ENCODE measurements at regions not wholly inside any gene's neighbourhood (a gene's known extent, or its start where the extent isn't known, plus 50 kb on each side); places are given as distances from the start of the nearest gene placed in this dataset.

- H3K27ac ChIP-seq (replicated peaks), result no peak overlapping the region
- no peaks in the 10 kb centered on the region for H3K27me3 ChIP-seq (ENCODE audit: insufficient read depth, poor library complexity, severe bottlenecking)
- no peak overlapping the region for H3K4me3 ChIP-seq (replicated peaks; ENCODE audit: insufficient read depth, low read length)
- DNase-seq (ENCODE audit: low read depth in 1 of 2, low spot score in 1 of 2), result no peak
- TF ChIP-seq SPI1 (IDR thresholded peaks at IDR 0.05; ENCODE audit: borderline replicate concordance, low read depth) (no peak), GABPA (IDR thresholded peaks at IDR 0.05; ENCODE audit: low read depth) (no peak), REST (IDR thresholded peaks at IDR 0.05; ENCODE audit: insufficient replicate concordance, low read depth) (no peak), POLR2AphosphoS5 (IDR thresholded peaks at IDR 0.05; ENCODE audit: low read depth) (no peak), CTCF (IDR thresholded peaks at IDR 0.05; ENCODE audit: insufficient read depth, low read length) (no peak)
Observed at GRCh38 chr3:59596741-59597140, 546.9 kb upstream of the CFAP20DC start.

GRCh38 chr3:59595830-59596229, 546.0 kb upstream of the CFAP20DC start:
- Histone ChIP-seq H3K27ac (replicated peaks) (no peak overlapping the region), H3K4me3 (replicated peaks; ENCODE audit: insufficient read depth, low read length) (no peak overlapping the region), H3K27me3 (ENCODE audit: insufficient read depth, poor library complexity, severe bottlenecking) (no peaks in the 10 kb centered on the region)
- no peak for DNase-seq (ENCODE audit: low read depth in 1 of 2, low spot score in 1 of 2)
- no peak for TF ChIP-seq GABPA (IDR thresholded peaks at IDR 0.05; ENCODE audit: low read depth)
- no peak for TF ChIP-seq CTCF (IDR thresholded peaks at IDR 0.05; ENCODE audit: insufficient read depth, low read length)
- TF ChIP-seq POLR2AphosphoS5 (IDR thresholded peaks at IDR 0.05; ENCODE audit: low read depth), result no peak
- no peak for TF ChIP-seq SPI1 (IDR thresholded peaks at IDR 0.05; ENCODE audit: borderline replicate concordance, low read depth)
- TF ChIP-seq REST (IDR thresholded peaks at IDR 0.05; ENCODE audit: insufficient replicate concordance, low read depth), result no peak

GRCh38 chr3:59593380-59593779, 543.6 kb upstream of the CFAP20DC start:
- Histone ChIP-seq H3K27ac (replicated peaks) (no peak overlapping the region), H3K4me3 (replicated peaks; ENCODE audit: insufficient read depth, low read length) (no peak overlapping the region), H3K27me3 (ENCODE audit: insufficient read depth, poor library complexity, severe bottlenecking) (no peaks in the 10 kb centered on the region)
- no peak for DNase-seq (ENCODE audit: low read depth in 1 of 2, low spot score in 1 of 2)
- no peak for TF ChIP-seq SPI1 (IDR thresholded peaks at IDR 0.05; ENCODE audit: borderline replicate concordance, low read depth)

GRCh38 chr3:59580996-59581395, 531.2 kb upstream of the CFAP20DC start:
- no peaks in the 10 kb centered on the region for H3K27me3 ChIP-seq (ENCODE audit: insufficient read depth, poor library complexity, severe bottlenecking)
- H3K27ac ChIP-seq (replicated peaks), result no peak overlapping the region
- no peak for DNase-seq (ENCODE audit: low read depth in 1 of 2, low spot score in 1 of 2)
- H3K4me3 ChIP-seq (replicated peaks; ENCODE audit: insufficient read depth, low read length), result no peak overlapping the region
- TF ChIP-seq SPI1 (IDR thresholded peaks at IDR 0.05; ENCODE audit: borderline replicate concordance, low read depth) (no peak), CTCF (IDR thresholded peaks at IDR 0.05; ENCODE audit: insufficient read depth, low read length) (no peak), POLR2AphosphoS5 (IDR thresholded peaks at IDR 0.05; ENCODE audit: low read depth) (no peak), REST (IDR thresholded peaks at IDR 0.05; ENCODE audit: insufficient replicate concordance, low read depth) (no peak), GABPA (IDR thresholded peaks at IDR 0.05; ENCODE audit: low read depth) (no peak)

Measured in HL-60 (cell line).